VCaP (cell line): ENCODE measurements at regions not wholly inside any gene's neighbourhood (a gene's known extent, or its start where the extent isn't known, plus 50 kb on each side); places are given as distances from the start of the nearest gene placed in this dataset.

Experiments
- H3K27ac ChIP-seq: fragments of 450-650 bp; 2 replicates; pipeline ENCODE4 v1.5.1; 2017
- TF ChIP-seq, protein P1 (sequence below): fragments of 450-650 bp; conservative IDR thresholded peaks from 2 replicates; pipeline ENCODE4 v1.5.1; 2017; ENCODE audit warnings: mild to moderate bottlenecking, moderate library complexity

DNA sequence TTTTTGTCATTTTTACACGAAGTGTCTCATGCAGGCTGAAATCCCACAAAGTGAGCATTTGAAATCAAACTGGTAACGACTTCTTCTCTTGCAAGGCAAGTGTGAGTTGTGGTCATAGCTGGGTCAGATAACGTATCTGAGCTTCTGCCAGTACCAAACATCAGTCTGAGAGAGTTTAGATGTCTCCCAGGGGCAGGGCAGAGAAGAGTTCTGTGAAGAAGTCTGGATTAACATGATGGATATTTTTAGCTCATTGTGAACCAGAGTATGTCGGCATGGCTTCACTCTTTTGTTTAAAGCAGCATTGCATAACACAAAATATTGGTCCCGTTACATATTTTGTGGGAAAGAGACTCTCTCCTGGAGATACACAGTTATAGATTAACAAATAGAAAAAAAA lies 655.5 kb upstream of the KLHL29 start:
- TF ChIP-seq, protein P1, sequence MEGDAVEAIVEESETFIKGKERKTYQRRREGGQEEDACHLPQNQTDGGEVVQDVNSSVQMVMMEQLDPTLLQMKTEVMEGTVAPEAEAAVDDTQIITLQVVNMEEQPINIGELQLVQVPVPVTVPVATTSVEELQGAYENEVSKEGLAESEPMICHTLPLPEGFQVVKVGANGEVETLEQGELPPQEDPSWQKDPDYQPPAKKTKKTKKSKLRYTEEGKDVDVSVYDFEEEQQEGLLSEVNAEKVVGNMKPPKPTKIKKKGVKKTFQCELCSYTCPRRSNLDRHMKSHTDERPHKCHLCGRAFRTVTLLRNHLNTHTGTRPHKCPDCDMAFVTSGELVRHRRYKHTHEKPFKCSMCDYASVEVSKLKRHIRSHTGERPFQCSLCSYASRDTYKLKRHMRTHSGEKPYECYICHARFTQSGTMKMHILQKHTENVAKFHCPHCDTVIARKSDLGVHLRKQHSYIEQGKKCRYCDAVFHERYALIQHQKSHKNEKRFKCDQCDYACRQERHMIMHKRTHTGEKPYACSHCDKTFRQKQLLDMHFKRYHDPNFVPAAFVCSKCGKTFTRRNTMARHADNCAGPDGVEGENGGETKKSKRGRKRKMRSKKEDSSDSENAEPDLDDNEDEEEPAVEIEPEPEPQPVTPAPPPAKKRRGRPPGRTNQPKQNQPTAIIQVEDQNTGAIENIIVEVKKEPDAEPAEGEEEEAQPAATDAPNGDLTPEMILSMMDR = no peak

DNA sequence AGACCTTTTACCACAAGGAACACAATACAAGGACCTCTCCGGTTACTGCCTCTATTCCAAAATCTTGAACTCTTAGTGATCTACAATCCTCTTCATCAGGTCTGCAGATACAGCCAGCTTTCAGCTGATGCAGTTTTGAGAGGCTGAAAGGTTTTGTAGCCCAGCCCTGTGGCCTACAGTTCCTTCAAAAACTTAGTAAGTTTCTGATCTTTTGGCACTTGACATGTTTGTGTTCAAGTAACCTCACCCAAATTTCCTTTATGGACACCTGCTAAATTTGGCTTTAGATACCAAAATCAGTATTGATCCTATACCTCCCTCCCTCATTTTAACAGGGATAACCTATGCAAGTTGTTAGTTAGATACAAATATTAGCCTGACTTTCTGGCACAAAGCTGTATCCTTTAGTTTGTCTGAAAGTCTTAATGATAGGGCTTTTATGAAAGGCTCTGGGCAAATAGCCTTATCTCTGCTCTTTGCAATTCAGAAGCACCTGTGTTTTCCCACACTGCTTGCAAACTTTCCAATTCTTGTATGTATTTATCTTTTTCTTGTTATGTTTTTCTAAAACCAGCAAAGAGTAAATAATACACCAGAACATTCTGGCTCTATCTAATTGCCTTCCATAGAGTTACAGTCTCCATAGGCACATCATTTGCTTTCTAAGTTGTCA lies 650.5 kb upstream of the KLHL29 start:
- H3K27ac ChIP-seq = no peak overlapping the region
- TF ChIP-seq, protein P1 = no peak

More for the DNA sequence above, 655.5 kb upstream of the KLHL29 start:
- H3K27ac ChIP-seq = no peak overlapping the region

DNA sequence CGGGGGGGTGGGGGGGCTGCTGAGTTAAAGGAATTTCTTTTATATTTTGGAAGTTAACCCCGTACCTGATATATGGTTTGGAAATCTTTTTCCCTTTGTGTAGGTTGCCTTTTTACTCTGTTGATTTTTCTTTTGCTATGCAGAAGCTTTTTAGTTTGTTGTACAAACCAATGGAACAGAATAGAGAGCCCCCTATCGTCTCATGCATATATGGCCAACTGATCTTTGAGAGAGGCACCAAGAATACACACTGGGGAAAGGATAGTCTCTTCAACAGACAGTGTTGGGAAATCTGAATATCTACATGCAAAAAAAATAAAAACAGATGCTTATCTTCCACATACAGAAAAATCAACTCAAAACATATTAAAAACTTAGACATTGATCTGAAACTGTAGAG lies 647.8 kb upstream of the KLHL29 start:
- TF ChIP-seq, protein P1 = 0 out of 2 replicates have a peak, but pooled peaks have one; percentile 19
- H3K27ac ChIP-seq = no peak overlapping the region

DNA sequence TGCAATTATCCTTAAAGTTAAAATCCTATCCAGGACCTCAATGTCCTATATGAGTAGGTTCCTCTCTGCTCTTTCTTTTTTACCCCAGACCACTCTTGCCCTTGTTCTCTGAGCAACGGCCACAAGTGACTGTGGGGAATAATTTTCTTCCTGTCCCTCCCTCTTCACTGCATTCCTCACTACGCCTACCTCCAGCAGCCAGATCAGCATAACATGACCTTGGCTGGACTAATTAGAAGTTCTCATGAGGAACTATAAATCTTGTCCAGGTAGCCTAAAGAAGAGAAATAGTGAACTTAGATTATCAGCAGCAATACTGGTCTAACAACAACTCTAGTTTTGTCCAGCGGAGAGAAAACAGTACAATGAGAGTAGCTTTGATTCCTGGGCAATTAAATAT lies 643.8 kb upstream of the KLHL29 start:
- TF ChIP-seq, protein P1 = no peak
- no peak overlapping the region for H3K27ac ChIP-seq

DNA sequence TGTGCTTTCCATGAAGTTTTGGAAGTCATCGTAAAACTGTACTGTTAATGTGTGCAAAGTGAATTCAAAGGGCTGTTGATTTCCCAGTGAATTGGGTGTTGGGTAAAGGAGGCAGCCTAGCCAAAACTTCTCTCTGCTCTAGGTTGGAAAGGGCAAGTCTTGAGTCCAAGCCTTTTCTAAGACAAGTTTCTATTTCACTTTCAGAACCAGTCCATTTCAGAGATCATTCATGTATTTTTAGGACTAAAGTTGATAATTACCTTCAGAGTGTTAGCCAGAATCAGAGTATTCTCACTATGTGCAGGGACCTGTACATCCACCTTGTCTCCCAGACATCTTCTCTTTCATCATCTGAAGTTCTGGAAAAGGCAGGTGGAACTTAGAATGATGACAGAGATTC lies 636.1 kb upstream of the KLHL29 start:
- TF ChIP-seq, protein P1 = no peak
- no peak overlapping the region for H3K27ac ChIP-seq

DNA sequence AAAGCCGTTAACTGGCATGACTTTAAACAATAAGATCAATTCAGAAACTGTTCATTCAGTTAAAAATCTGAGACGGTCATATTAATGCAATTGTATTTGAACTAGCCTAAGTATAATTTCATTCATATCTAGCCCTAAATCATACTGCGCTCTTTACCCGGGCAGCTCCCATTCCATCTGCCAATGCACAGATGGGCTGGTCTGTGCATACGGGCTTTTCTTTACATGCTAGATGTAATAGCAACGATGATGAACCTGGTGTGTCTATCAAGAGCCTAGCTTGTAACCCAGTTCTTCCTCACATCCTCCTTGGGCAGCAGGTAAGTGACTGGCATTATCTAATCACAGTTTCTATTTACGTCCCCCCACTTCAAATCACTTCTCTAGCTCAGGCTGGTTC lies 631.5 kb upstream of the KLHL29 start:
- H3K27ac ChIP-seq = no peak overlapping the region
- TF ChIP-seq, protein P1 = no peak

DNA sequence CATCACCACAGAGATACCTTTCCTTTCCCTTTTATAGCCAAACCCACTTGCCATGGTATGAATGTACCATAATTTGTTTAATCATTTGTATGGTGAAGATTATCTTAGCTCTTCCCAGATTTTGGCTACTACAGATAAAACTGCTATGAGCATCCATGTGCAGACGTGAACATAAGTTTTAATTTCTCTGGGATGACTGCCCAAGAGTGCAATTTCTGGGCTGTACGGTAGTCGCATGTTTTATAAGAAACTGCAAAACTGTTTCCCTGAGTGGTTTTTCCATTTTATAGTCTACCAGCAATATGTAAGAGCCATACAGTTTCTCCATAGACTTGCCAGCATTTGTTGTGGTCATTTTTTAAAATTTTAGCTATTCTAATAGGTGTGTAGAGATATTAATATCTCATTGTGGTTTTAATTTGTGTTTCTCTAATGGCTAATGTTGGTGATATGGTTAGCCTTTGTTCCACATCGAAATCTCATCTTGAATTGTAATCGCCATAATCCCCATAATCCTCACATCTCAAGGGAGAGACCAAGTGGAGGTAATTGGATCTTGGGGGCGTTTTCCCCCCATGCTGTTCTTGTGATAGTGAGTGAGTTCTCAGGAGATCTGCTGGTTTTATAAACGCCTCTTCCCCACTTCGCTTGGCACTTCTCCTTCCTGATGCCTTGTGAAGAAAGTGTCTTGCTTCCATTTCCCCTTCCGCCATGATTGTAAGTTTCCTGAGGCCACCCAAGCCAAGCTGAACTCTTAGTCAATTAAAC lies 628.5 kb upstream of the KLHL29 start:
- no peak overlapping the region for H3K27ac ChIP-seq
- TF ChIP-seq, protein P1 = no peak
